ENCODE measurements at regions not wholly inside any gene's neighbourhood (a gene's known extent, or its start where the extent isn't known, plus 50 kb on each side); places are given as distances from the start of the nearest gene placed in this dataset.

GRCh38 chr4:149964001-149964796, 114.0 kb upstream of the DCLK2 start:
- Histone ChIP-seq H3K36me3 (ENCODE audit: control insufficient read depth, insufficient read depth, low read length) (no peaks in the 10 kb centered on the region), H3K4me3 (ENCODE audit: low read depth, low read length) (no peak overlapping the region), H3K27me3 (ENCODE audit: control insufficient read depth, insufficient read depth, low read length) (no peaks in the 10 kb centered on the region)
- no peak for DNase-seq (ENCODE audit: low read depth)
- TF ChIP-seq CTCF (IDR thresholded peaks at IDR 0.05; ENCODE audit: insufficient read depth, low read length, poor library complexity, severe bottlenecking): no peak

GRCh38 chr4:149965206-149965605, 113.0 kb upstream of the DCLK2 start:
- no peak for TF ChIP-seq CTCF (IDR thresholded peaks at IDR 0.05; ENCODE audit: insufficient read depth, low read length, poor library complexity, severe bottlenecking)
- Histone ChIP-seq H3K27me3 (ENCODE audit: control insufficient read depth, insufficient read depth, low read length) (no peaks in the 10 kb centered on the region), H3K4me3 (ENCODE audit: low read depth, low read length) (no peak overlapping the region), H3K36me3 (ENCODE audit: control insufficient read depth, insufficient read depth, low read length) (no peaks in the 10 kb centered on the region)
- no peak for DNase-seq (ENCODE audit: low read depth)

- TF ChIP-seq CTCF (IDR thresholded peaks at IDR 0.05; ENCODE audit: insufficient read depth, low read length, poor library complexity, severe bottlenecking): no peak
Measured at GRCh38 chr4:149972407-149972806, 105.8 kb upstream of the DCLK2 start.

GRCh38 chr4:149973181-149973580, 105.1 kb upstream of the DCLK2 start:
- TF ChIP-seq CTCF (IDR thresholded peaks at IDR 0.05; ENCODE audit: insufficient read depth, low read length, poor library complexity, severe bottlenecking): no peak
- Histone ChIP-seq H3K27me3 (ENCODE audit: control insufficient read depth, insufficient read depth, low read length) (no peaks in the 10 kb centered on the region), H3K36me3 (ENCODE audit: control insufficient read depth, insufficient read depth, low read length) (no peaks in the 10 kb centered on the region), H3K4me3 (ENCODE audit: low read depth, low read length) (no peak overlapping the region)
- DNase-seq (ENCODE audit: low read depth): no peak

More at GRCh38 chr4:149972407-149972806, 105.8 kb upstream of the DCLK2 start:
- DNase-seq (ENCODE audit: low read depth): no peak
- no peak overlapping the region for H3K4me3 ChIP-seq (ENCODE audit: low read depth, low read length)
- H3K27me3 ChIP-seq (ENCODE audit: control insufficient read depth, insufficient read depth, low read length): no peaks in the 10 kb centered on the region
- no peaks in the 10 kb centered on the region for H3K36me3 ChIP-seq (ENCODE audit: control insufficient read depth, insufficient read depth, low read length)

GRCh38 chr4:149975172-149975571, 103.1 kb upstream of the DCLK2 start:
- no peak for DNase-seq (ENCODE audit: low read depth)
- no peak for TF ChIP-seq CTCF (IDR thresholded peaks at IDR 0.05; ENCODE audit: insufficient read depth, low read length, poor library complexity, severe bottlenecking)
- Histone ChIP-seq H3K27me3 (ENCODE audit: control insufficient read depth, insufficient read depth, low read length) (no peaks in the 10 kb centered on the region), H3K4me3 (ENCODE audit: low read depth, low read length) (no peak overlapping the region), H3K36me3 (ENCODE audit: control insufficient read depth, insufficient read depth, low read length) (no peaks in the 10 kb centered on the region)

All from kidney epithelial cell (primary cell).